ENCODE measurements at regions not wholly inside any gene's neighbourhood (a gene's known extent, or its start where the extent isn't known, plus 50 kb on each side); places are given as distances from the start of the nearest gene placed in this dataset.

DNA sequence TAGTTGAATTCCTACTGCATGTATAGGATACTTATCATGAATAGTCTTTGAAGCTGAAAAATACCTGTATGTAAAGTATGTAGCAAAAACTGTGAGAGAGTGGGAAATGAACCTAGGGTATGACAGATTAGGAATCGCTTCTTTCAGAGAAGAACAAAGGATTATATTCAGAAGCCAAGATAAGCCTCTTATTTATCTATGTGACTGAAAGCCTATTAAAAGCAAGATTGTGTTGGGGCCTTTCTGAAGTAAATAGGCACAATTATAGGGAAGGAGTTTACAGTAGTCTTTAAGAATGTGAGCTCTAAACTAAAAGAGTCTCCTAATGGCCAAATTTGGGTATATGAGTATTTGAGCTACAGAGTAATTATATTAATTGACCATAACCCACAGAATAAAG, 102.1 kb downstream of the MTERF1 start:
- H3K4me2 ChIP-seq (ENCODE audit: low read depth, low read length) = no peak overlapping the region
- no peaks in the 10 kb centered on the region for H3K36me3 ChIP-seq (replicated peaks in 1 of 2; ENCODE audit: control insufficient read depth in 1 of 2, insufficient read depth in 2 of 2, low read length in 2 of 2)
- TF ChIP-seq HMG20B (CRISPR knock-in tag; conservative IDR thresholded peaks at IDR 0.05) = no peak
- TF ChIP-seq NFIB (CRISPR knock-in tag; IDR thresholded peaks at IDR 0.05; ENCODE audit: borderline replicate concordance) = no peak
- TF ChIP-seq ZFP41 (CRISPR knock-in tag; IDR thresholded peaks at IDR 0.05; ENCODE audit: borderline replicate concordance) = no peak
- TF ChIP-seq SMARCC2 (IDR thresholded peaks at IDR 0.05) = no peak
- no peak for TF ChIP-seq ZNF205 (CRISPR knock-in tag; IDR thresholded peaks at IDR 0.05)
- TF ChIP-seq ZMAT3 (CRISPR knock-in tag; conservative IDR thresholded peaks at IDR 0.05) = no peak
- no peak for TF ChIP-seq ZNF335 (CRISPR knock-in tag; IDR thresholded peaks at IDR 0.05)
- TF ChIP-seq ZMYM3 (CRISPR knock-in tag; IDR thresholded peaks at IDR 0.05) = no peak
- TF ChIP-seq NFYC (CRISPR knock-in tag; IDR thresholded peaks at IDR 0.05) = no peak
- TF ChIP-seq ZNF891 (CRISPR knock-in tag; IDR thresholded peaks at IDR 0.05) = no peak
- H3K4me1 ChIP-seq (ENCODE audit: insufficient read depth, low read length) = no peaks in the 10 kb centered on the region
- no TSS peak for BruUV-seq (replicated peaks)
- FAIRE-seq (no peak), ATAC-seq (no peak), DNase-seq (ENCODE audit: low spot score) (no peak)
- H4K20me1 ChIP-seq (ENCODE audit: insufficient read depth, low read length) = no peaks in the 10 kb centered on the region
- no peak overlapping the region for H3K9ac ChIP-seq (ENCODE audit: insufficient read depth, low read depth, low read length)
- no peaks in the 10 kb centered on the region for H3K9me3 ChIP-seq (ENCODE audit: low read length)
- in situ Hi-C loops (cut with HindIII; ENCODE audit: extremely low pct_ligation_motif_present, low pct_unique_long_range_greater_than_20kb) (loop anchor here (25.0 kb wide), 1 partner anchor 691 kb away; no protein-coding TSS in a partner anchor), intact Hi-C loops (cut with micrococcal nuclease; ENCODE audit: unreplicated experiment) (no loop called here)
- H3K27ac ChIP-seq (ENCODE audit: extremely low read length, insufficient read depth, low read length) = no peak overlapping the region
- ChIA-PET POLR2A (no interaction called here), CTCF (ENCODE audit: low intra/inter-chr PET ratio, low total read pairs) (no interaction called here)
- no peaks in the 10 kb centered on the region for H3K79me2 ChIP-seq (ENCODE audit: insufficient read depth, low read length)
- H2AFZ ChIP-seq (ENCODE audit: low read length) = no peak overlapping the region
- no peak overlapping the region for H3K4me3 ChIP-seq (replicated peaks in 1 of 3; ENCODE audit: insufficient read depth in 1 of 3, low read depth in 2 of 3, low read length in 3 of 3)
- H3K27me3 ChIP-seq (ENCODE audit: control insufficient read depth in 1 of 2, insufficient read depth in 2 of 2, low read length in 2 of 2) = no peaks in the 10 kb centered on the region
- 0% methylated on average over 1 of the region's 1 CpG for WGBS (ENCODE audit: low lambda C conversion rate)

DNA sequence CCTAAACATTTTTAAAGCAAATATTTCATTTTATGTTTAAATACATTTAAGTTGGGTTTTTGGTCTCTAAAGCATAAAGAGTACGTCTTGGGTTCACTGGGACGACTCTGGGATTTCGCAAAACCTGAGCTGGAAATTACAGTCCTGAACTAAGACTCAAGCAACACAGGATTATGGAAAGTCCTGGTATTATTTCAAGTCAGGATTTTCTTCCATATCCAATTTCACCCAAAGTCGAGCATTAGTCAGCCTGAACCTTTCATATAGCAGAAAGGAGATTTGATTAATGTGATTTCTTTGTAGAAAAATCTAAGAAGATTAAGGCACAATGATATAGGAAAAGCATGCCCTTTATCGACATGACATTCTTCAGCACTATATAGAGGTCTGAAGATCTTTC, 100.0 kb downstream of the MTERF1 start:
- Histone ChIP-seq H3K27ac (ENCODE audit: extremely low read length, insufficient read depth, low read length) (no peak overlapping the region), H4K20me1 (ENCODE audit: insufficient read depth, low read length) (no peaks in the 10 kb centered on the region), H3K4me3 (replicated peaks in 1 of 3; ENCODE audit: insufficient read depth in 1 of 3, low read depth in 2 of 3, low read length in 3 of 3) (no peak overlapping the region), H3K9ac (ENCODE audit: insufficient read depth, low read depth, low read length) (no peak overlapping the region), H3K27me3 (ENCODE audit: control insufficient read depth in 1 of 2, insufficient read depth in 2 of 2, low read length in 2 of 2) (no peaks in the 10 kb centered on the region), H3K36me3 (replicated peaks in 1 of 2; ENCODE audit: control insufficient read depth in 1 of 2, insufficient read depth in 2 of 2, low read length in 2 of 2) (no peaks in the 10 kb centered on the region), H2AFZ (ENCODE audit: low read length) (no peak overlapping the region), H3K9me3 (ENCODE audit: low read length) (no peaks in the 10 kb centered on the region), H3K4me2 (ENCODE audit: low read depth, low read length) (no peak overlapping the region), H3K4me1 (ENCODE audit: insufficient read depth, low read length) (no peaks in the 10 kb centered on the region), H3K79me2 (ENCODE audit: insufficient read depth, low read length) (no peaks in the 10 kb centered on the region)
- ChIA-PET CTCF (ENCODE audit: low intra/inter-chr PET ratio, low total read pairs) (no interaction called here), POLR2A (no interaction called here)
- FAIRE-seq (no peak), ATAC-seq (no peak), DNase-seq (ENCODE audit: low spot score) (no peak)
- intact Hi-C loops (cut with micrococcal nuclease; ENCODE audit: unreplicated experiment) = no loop called here
- in situ Hi-C loops (cut with HindIII; ENCODE audit: extremely low pct_ligation_motif_present, low pct_unique_long_range_greater_than_20kb) = loop anchor here (25.0 kb wide), 1 partner anchor 693 kb away; no protein-coding TSS in a partner anchor
- WGBS (ENCODE audit: low lambda C conversion rate) = 6% methylated on average over 5 of the region's 5 CpGs
- TF ChIP-seq ZNF34 (CRISPR knock-in tag; IDR thresholded peaks at IDR 0.05; ENCODE audit: borderline replicate concordance) = no peak
- BruUV-seq (replicated peaks) = no TSS peak

All from HepG2 (cell line).